Stimulated activated naive CD8-positive, alpha-beta T cell treated with anti-CD3 and anti-CD28 coated beads, Interleukin-15, Interleukin-2, amounts not matched to agents 100 ng/mL and 50 ng/mL, for 24 hours (primary cell): ENCODE measurements at regions not wholly inside any gene's neighbourhood (a gene's known extent, or its start where the extent isn't known, plus 50 kb on each side); places are given as distances from the start of the nearest gene placed in this dataset.
"Not testable (repeated sequence)": the region's sequence is repeated elsewhere in the genome, so short reads cannot be mapped to it uniquely, and the experiment has no call there.

Source experiments
- H3K27ac Mint-ChIP-seq: one replicate; pipeline ENCODE4 v1.8.0; 2021; ENCODE audit warnings: mild to moderate bottlenecking, mixed read lengths
- H3K27me3 Mint-ChIP-seq: one replicate; pipeline ENCODE4 v1.8.0; 2021; ENCODE audit warnings: mixed read lengths
- H3K36me3 Mint-ChIP-seq: one replicate; pipeline ENCODE4 v1.8.0; 2021; ENCODE audit warnings: low read depth, mixed read lengths
- H3K4me1 Mint-ChIP-seq: one replicate; pipeline ENCODE4 v1.8.0; 2021; ENCODE audit warnings: low read depth, mixed read lengths
- H3K4me3 Mint-ChIP-seq: one replicate; pipeline ENCODE4 v1.8.0; 2021; ENCODE audit warnings: mild to moderate bottlenecking, mixed read lengths
- H3K9me3 Mint-ChIP-seq: one replicate; pipeline ENCODE4 v1.8.0; 2021; ENCODE audit warnings: mixed read lengths

DNA sequence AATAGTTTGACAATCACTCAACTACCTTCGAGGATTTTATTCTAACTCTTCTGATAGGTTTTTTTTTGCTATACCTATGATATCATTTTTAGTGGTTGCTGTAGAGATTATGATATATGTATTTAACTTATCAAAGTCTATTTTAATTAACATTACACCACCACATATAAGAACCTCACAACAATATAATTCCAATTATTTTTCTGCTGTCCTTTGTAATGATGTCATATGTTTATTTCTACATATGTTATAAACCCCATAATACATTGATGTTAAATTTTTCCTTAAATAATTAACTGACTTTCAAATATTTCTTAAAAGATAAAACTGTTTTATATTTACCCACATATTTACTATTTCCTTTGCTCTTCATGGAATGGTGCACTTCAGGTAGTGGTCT is 103.4 kb upstream of the KITLG start:
- no peaks in the 10 kb centered on the region for H3K27me3 Mint-ChIP-seq
- no peak overlapping the region for H3K4me3 Mint-ChIP-seq
- no peaks in the 10 kb centered on the region for H3K4me1 Mint-ChIP-seq
- H3K36me3 Mint-ChIP-seq: no peaks in the 10 kb centered on the region
- H3K27ac Mint-ChIP-seq: no peak overlapping the region
- no peaks in the 10 kb centered on the region for H3K9me3 Mint-ChIP-seq

DNA sequence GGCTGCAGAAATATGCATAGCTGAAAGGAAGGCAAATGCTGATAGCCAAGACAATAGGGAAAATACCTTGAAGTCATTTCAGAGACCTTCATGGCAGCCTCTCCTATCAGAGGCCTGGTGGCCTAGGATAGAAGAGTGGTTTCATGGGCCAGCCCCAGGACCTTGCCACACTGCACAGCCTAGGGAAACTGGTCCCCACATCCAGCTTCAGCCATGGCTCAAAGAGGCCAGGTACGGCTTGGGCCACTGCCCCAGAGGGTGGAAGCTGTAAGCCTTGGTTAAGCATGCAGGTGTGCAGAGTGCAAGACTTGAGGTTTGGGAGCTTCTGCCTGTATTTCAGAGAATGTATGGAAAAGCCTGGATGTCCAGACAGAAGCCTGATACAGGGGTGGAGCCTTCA is 101.0 kb upstream of the KITLG start:
- no peaks in the 10 kb centered on the region for H3K27me3 Mint-ChIP-seq
- H3K4me3 Mint-ChIP-seq: no peak overlapping the region
- H3K27ac Mint-ChIP-seq: no peak overlapping the region

DNA sequence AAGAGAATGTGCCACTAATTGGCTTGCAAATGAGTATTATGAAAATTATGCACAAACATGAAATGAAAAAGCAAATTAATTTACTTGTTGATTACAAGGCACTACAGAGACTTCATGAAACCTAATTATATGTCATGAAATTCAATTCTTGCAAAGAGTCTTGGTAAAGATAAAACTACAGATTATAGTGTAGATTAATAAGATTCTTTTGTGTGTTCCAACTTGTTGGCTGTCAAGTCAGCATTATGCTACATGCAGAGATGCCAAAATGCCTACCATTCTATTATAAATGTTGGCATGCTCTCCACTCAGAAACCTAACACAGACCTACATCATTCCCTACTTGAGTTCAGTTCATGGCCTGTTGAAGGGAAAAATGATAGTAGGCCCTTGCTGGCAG is 97.2 kb upstream of the KITLG start:
- Mint-ChIP-seq H3K9me3 (no peaks in the 10 kb centered on the region), H3K36me3 (no peaks in the 10 kb centered on the region), H3K27ac (no peak overlapping the region), H3K4me1 (no peaks in the 10 kb centered on the region), H3K4me3 (no peak overlapping the region), H3K27me3 (no peaks in the 10 kb centered on the region)

More for the DNA sequence above, 101.0 kb upstream of the KITLG start:
- no peaks in the 10 kb centered on the region for H3K4me1 Mint-ChIP-seq
- no peaks in the 10 kb centered on the region for H3K9me3 Mint-ChIP-seq
- no peaks in the 10 kb centered on the region for H3K36me3 Mint-ChIP-seq

DNA sequence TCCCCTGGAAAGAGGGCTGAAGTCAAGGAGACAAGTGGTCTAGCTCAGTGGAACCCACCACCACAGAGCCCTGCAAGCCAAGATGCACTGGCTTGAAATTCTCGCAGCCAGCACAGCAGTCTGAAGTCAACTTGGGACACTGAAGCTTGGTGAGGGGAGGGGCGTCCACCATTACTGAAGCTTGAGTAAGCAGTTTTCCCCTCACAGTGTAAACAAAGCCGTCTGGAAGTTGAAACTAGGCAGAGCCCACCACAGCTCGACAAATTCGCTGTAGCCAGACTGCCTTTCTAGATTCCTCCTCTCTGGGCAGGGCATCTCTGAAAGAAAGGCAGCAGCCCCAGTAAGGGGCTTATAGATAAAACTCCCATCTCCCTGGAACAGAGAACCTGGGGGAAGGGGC is 87.3 kb upstream of the KITLG start:
- not testable (repeated sequence) for H3K27me3 Mint-ChIP-seq, H3K4me3 Mint-ChIP-seq, H3K4me1 Mint-ChIP-seq, H3K27ac Mint-ChIP-seq, H3K9me3 Mint-ChIP-seq, H3K36me3 Mint-ChIP-seq

DNA sequence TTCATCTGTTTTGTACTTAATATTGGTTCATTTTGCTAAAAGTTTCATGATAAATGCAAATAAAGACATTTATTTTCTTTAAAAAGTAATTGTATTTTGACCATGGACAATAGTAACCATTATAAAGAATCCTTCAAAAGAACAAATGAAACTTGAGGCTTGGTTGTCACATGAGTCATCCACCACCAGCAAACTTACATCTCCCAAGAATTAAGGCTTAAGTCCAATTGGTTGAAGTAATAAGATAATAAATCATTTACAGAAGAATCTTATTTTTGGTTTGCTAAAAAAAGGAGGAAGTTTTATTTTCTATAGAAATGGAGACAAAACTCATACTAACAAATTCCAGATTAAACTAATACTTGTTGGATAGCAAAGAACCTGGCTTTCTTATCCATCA is 84.8 kb upstream of the KITLG start:
- no peak overlapping the region for H3K4me3 Mint-ChIP-seq
- H3K9me3 Mint-ChIP-seq: no peaks in the 10 kb centered on the region
- no peaks in the 10 kb centered on the region for H3K27me3 Mint-ChIP-seq
- H3K4me1 Mint-ChIP-seq: no peaks in the 10 kb centered on the region
- no peaks in the 10 kb centered on the region for H3K36me3 Mint-ChIP-seq
- no peak overlapping the region for H3K27ac Mint-ChIP-seq

DNA sequence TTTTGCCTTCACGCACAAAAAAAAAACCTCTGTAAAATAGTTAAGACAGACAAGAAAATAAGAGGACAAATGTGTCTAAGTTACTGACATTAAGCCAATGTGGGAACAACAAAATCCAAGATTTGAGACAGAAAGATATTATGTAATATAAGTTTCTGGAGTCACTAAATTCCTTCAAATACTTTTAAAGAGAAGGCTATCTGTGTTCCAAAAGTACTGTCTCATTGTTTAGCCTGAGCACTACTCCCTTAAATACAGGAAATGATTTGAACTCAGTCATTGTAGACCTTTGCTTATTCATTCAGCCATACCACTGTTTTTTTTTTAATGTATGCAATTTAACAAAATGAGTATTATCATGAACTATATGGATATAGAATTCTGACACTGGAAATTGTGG is 82.7 kb upstream of the KITLG start:
- Mint-ChIP-seq H3K27ac (no peak overlapping the region), H3K4me3 (no peak overlapping the region), H3K36me3 (no peaks in the 10 kb centered on the region), H3K9me3 (no peaks in the 10 kb centered on the region), H3K27me3 (no peaks in the 10 kb centered on the region), H3K4me1 (no peaks in the 10 kb centered on the region)

DNA sequence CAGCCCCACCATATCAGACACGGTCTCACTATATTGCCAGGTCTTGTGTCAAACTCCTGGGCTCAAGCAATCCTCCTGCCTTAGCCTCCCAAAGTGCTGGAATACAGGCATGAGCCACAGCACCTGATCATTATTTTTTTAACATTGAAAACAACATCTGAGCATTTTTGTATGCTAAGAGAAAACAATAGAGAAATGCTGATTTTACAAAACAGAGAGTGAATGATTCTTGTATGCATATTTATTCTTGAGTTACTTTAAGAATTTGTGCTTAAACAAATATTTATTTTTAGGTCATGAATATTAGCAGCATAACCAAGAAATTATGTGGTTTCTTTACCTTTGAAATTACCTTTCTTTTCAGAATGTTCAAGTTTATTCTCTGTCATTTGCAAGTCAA is 81.8 kb upstream of the KITLG start:
- no peaks in the 10 kb centered on the region for H3K27me3 Mint-ChIP-seq
- no peak overlapping the region for H3K4me3 Mint-ChIP-seq
- no peaks in the 10 kb centered on the region for H3K36me3 Mint-ChIP-seq

DNA sequence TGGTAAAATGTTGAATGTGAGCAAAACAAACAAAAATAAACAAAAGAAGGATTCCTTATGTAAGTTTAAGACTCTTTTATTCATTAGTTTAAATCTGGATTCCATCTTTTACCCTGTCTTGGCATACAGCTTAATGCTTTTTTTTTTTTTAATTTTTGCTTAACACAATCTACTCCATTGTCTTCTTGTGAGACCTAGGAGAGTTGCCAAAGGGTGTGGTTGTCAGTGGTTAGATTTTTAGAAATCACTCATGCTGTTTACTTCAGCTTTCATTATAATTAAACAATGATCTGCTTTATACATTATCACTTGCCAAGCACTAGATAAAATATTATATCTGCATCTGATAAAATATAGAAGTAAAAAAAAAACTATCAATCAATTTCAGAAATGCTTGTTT is 77.7 kb upstream of the KITLG start:
- Mint-ChIP-seq H3K4me1 (no peaks in the 10 kb centered on the region), H3K9me3 (no peaks in the 10 kb centered on the region), H3K4me3 (no peak overlapping the region), H3K36me3 (no peaks in the 10 kb centered on the region), H3K27ac (no peak overlapping the region), H3K27me3 (no peaks in the 10 kb centered on the region)

More for the DNA sequence above, 81.8 kb upstream of the KITLG start:
- H3K4me1 Mint-ChIP-seq: no peaks in the 10 kb centered on the region
- no peaks in the 10 kb centered on the region for H3K9me3 Mint-ChIP-seq
- no peak overlapping the region for H3K27ac Mint-ChIP-seq

DNA sequence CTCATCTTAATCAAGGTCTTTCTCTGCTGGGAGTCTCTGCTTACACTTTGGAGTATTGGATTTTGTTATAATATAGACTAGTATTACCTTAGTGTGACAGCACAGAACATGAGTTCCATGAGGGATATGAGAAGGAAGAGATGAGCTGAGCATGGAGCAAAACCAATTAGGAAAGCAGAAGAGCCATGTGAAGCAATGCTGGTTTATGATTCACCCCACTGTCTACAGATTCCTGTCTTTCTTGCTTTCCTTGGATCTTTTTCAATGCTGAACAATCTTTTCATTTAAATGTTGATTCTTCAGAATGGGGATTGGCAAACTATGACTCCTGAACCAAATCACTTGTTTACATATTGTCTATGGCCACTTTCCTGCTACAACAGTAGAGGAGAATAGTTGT is 70.4 kb upstream of the KITLG start:
- no peaks in the 10 kb centered on the region for H3K4me1 Mint-ChIP-seq
- no peaks in the 10 kb centered on the region for H3K36me3 Mint-ChIP-seq
- H3K27me3 Mint-ChIP-seq: no peaks in the 10 kb centered on the region
- H3K9me3 Mint-ChIP-seq: peaks cover 4% of the 10 kb centered on the region
- no peak overlapping the region for H3K4me3 Mint-ChIP-seq
- H3K27ac Mint-ChIP-seq: no peak overlapping the region

DNA sequence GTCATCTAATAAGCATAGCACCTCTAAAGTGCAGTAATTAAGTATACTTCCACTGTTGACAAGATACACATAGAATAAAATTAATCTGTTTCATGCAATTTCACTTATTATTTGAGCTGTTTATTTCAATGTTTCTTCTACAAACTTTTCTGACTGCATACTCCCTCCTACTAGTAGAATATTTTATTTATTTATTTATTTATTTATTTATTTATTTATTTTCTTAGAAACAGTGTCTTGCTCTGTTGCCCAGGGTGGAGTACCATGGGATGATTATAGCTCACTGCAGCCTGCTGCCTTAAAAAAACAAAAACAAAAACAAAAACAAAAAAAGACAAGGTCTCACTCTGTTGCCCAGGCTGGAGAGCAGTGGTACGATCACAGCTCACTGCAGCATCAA is 68.4 kb upstream of the KITLG start:
- Mint-ChIP-seq H3K36me3 (no peaks in the 10 kb centered on the region), H3K4me3 (no peak overlapping the region), H3K27ac (no peak overlapping the region), H3K4me1 (no peaks in the 10 kb centered on the region), H3K9me3 (peaks cover 4% of the 10 kb centered on the region), H3K27me3 (no peaks in the 10 kb centered on the region)

DNA sequence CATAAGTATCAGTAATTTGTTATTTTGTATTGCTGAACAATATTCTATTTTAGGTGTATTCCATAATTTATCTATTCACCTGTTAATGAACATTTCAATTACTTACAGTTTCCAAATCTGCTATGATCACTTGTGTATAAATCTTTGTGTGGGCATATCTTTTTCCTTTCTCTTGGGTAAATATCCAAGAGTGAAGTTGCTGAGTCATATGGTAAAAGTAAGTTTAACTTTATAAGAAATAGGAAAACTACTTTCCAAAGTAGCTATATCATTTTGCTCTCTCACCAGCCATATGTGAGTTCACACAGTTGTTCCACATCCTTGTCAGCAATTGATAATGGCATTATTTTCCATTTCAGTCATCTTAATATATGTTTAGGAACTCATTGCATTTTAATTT is 66.6 kb upstream of the KITLG start:
- Mint-ChIP-seq H3K4me1 (no peaks in the 10 kb centered on the region), H3K36me3 (no peaks in the 10 kb centered on the region), H3K27me3 (no peaks in the 10 kb centered on the region), H3K4me3 (no peak overlapping the region), H3K27ac (no peak overlapping the region), H3K9me3 (peaks cover 4% of the 10 kb centered on the region)

DNA sequence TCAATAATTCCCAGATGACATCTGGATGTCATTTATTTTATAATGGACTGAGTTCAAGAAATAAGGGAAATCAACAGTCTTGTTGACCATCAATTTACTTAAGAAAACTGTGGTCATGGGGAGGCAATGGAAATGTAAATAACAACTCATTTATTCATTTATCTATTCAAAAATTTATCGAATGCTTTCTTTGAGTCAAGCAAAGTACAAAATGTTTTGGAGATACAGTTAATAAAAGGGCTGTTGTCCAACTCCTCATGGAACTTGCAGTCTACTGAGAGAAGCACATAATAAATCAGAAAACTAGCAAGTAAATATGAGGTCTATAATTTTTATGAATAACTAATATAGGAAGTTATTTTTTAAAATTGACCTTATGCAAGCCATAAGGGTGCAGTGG is 65.5 kb upstream of the KITLG start:
- no peak overlapping the region for H3K4me3 Mint-ChIP-seq
- no peak overlapping the region for H3K27ac Mint-ChIP-seq
- no peaks in the 10 kb centered on the region for H3K9me3 Mint-ChIP-seq
- H3K4me1 Mint-ChIP-seq: no peaks in the 10 kb centered on the region
- H3K36me3 Mint-ChIP-seq: no peaks in the 10 kb centered on the region
- H3K27me3 Mint-ChIP-seq: no peaks in the 10 kb centered on the region

DNA sequence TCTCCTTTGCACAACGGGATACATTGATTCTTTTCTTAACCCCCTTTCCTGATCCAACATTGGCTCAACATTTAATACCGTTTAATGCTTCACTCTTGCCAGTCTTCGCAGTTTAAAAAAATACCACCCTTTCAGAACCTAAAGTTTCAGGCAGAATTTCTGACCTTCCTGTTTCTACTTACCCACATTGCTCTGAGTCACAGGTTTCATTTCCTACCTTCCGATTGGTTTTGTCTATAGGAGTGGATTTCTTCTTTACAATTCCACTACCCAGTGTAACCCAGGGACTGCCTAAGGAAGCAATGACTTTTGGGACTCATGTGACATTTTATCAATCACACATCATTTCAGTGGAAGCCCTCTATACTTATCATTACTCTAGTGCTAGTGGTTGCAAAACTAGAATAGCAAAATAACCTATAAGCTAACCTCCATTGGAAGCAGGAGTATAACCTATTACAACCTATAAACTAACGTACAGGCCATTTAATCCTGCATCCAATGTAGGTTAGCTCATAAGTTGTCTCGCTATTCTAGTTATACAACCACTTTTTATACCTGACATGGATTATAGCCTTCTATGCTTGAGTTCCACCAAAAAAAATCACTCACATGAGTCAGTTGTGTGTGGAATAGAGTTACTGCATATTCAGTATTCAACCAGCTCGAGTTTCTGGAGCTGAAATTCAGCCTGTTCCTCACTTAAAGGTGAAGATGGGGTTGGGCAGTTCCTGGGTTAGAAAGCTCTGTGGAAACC is 64.9 kb upstream of the KITLG start:
- no peaks in the 10 kb centered on the region for H3K36me3 Mint-ChIP-seq
- no peaks in the 10 kb centered on the region for H3K27me3 Mint-ChIP-seq
- H3K4me1 Mint-ChIP-seq: no peaks in the 10 kb centered on the region
- no peaks in the 10 kb centered on the region for H3K9me3 Mint-ChIP-seq
- no peak overlapping the region for H3K27ac Mint-ChIP-seq
- H3K4me3 Mint-ChIP-seq: no peak overlapping the region

DNA sequence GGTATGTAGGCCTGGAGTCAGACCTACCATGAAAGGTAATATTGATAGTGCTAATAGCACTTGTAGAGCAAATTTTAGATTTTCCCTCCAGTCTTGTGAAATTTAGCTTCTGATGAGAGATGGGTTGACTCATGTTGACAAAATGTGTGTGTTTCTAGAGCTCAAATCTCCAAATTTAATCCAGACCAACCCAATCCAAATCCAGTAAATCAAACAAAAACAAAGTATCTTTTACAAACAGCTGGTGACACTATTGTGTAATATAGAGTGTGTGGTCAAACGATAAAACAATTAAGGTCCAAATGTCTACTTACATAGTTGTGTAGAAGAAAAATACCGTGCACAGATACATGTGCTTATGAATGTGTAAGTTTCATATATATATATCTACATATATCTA is 63.4 kb upstream of the KITLG start:
- H3K9me3 Mint-ChIP-seq: no peaks in the 10 kb centered on the region
- H3K4me1 Mint-ChIP-seq: no peaks in the 10 kb centered on the region
- H3K36me3 Mint-ChIP-seq: no peaks in the 10 kb centered on the region
- no peak overlapping the region for H3K4me3 Mint-ChIP-seq
- H3K27ac Mint-ChIP-seq: no peak overlapping the region
- peaks cover 6% of the 10 kb centered on the region for H3K27me3 Mint-ChIP-seq

DNA sequence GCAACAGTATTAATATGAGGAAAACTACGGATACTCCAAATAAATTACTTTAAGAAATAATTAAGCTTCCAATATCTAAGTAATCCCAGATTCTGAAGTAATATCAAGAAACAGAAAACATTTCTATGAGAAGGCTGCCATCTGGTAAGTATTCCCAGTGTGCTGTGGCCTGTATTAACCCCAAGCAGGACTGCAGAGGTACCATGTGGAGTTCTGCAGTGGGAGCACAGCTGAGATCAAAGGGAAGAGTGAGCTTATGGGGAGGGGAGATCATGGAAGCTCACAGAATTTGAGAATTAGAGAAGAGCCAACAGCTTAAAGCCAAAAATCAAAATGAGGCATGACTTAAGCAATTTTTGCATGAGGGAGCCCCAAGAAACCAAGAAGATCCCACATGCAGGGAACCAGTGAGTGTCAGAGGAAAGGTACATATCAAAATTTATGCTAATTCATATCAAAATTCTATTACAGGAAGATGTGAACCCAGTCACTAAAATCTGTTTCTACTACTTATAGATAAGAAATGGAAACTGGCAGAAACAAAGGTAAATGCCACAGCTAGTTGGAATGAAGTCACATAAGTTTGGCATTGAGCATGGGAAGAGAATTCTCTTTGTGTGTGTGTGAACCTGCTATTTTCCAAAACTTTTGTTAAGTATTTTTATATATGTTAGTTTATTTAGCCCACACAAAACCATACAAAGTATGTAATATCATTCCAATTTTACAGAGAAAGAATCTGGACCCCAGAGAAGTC is 62.6 kb upstream of the KITLG start:
- no peaks in the 10 kb centered on the region for H3K9me3 Mint-ChIP-seq
- H3K27ac Mint-ChIP-seq: no peak overlapping the region
- H3K4me3 Mint-ChIP-seq: no peak overlapping the region
- H3K4me1 Mint-ChIP-seq: no peaks in the 10 kb centered on the region
- H3K36me3 Mint-ChIP-seq: no peaks in the 10 kb centered on the region
- H3K27me3 Mint-ChIP-seq: peaks cover 6% of the 10 kb centered on the region
